ENCODE measurements at regions not wholly inside any gene's neighbourhood (a gene's known extent, or its start where the extent isn't known, plus 50 kb on each side); places are given as distances from the start of the nearest gene placed in this dataset.

DNA sequence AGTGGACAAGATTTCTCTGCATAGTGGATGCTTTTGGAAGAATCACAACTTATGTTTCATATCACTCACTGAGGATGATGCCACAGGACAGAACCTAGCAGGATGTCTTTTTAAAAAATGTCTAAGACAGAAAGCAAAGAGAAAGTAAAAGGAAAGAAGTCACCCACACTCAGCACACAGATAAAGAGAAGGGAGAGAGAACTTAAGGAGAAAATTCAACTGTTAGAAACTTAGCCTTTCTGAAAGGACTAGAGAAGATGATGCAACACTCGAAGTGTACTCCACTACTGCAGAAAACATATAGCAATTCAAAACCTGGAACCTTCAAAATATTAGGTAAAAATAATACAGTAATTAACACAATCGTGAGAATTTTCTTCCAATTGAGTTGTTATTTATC, 52.8 kb upstream of the STK26 start:
- no peak overlapping the region for H3K4me3 ChIP-seq (replicated peaks; ENCODE audit: insufficient read depth, low read length)
- no peak overlapping the region for H3K27ac ChIP-seq (replicated peaks)
- no peaks in the 10 kb centered on the region for H3K27me3 ChIP-seq (ENCODE audit: insufficient read depth, poor library complexity, severe bottlenecking)
- no peak for TF ChIP-seq GABPA (IDR thresholded peaks at IDR 0.05; ENCODE audit: low read depth)
- TF ChIP-seq POLR2AphosphoS5 (IDR thresholded peaks at IDR 0.05; ENCODE audit: low read depth): no peak
- TF ChIP-seq, protein P1, sequence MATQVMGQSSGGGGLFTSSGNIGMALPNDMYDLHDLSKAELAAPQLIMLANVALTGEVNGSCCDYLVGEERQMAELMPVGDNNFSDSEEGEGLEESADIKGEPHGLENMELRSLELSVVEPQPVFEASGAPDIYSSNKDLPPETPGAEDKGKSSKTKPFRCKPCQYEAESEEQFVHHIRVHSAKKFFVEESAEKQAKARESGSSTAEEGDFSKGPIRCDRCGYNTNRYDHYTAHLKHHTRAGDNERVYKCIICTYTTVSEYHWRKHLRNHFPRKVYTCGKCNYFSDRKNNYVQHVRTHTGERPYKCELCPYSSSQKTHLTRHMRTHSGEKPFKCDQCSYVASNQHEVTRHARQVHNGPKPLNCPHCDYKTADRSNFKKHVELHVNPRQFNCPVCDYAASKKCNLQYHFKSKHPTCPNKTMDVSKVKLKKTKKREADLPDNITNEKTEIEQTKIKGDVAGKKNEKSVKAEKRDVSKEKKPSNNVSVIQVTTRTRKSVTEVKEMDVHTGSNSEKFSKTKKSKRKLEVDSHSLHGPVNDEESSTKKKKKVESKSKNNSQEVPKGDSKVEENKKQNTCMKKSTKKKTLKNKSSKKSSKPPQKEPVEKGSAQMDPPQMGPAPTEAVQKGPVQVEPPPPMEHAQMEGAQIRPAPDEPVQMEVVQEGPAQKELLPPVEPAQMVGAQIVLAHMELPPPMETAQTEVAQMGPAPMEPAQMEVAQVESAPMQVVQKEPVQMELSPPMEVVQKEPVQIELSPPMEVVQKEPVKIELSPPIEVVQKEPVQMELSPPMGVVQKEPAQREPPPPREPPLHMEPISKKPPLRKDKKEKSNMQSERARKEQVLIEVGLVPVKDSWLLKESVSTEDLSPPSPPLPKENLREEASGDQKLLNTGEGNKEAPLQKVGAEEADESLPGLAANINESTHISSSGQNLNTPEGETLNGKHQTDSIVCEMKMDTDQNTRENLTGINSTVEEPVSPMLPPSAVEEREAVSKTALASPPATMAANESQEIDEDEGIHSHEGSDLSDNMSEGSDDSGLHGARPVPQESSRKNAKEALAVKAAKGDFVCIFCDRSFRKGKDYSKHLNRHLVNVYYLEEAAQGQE (IDR thresholded peaks at IDR 0.05; ENCODE audit: insufficient replicate concordance, low read depth): no peak
- no peak for TF ChIP-seq SPI1 (IDR thresholded peaks at IDR 0.05; ENCODE audit: borderline replicate concordance, low read depth)
- TF ChIP-seq, protein P2, sequence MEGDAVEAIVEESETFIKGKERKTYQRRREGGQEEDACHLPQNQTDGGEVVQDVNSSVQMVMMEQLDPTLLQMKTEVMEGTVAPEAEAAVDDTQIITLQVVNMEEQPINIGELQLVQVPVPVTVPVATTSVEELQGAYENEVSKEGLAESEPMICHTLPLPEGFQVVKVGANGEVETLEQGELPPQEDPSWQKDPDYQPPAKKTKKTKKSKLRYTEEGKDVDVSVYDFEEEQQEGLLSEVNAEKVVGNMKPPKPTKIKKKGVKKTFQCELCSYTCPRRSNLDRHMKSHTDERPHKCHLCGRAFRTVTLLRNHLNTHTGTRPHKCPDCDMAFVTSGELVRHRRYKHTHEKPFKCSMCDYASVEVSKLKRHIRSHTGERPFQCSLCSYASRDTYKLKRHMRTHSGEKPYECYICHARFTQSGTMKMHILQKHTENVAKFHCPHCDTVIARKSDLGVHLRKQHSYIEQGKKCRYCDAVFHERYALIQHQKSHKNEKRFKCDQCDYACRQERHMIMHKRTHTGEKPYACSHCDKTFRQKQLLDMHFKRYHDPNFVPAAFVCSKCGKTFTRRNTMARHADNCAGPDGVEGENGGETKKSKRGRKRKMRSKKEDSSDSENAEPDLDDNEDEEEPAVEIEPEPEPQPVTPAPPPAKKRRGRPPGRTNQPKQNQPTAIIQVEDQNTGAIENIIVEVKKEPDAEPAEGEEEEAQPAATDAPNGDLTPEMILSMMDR (IDR thresholded peaks at IDR 0.05; ENCODE audit: insufficient read depth, low read length): no peak
- DNase-seq (ENCODE audit: low read depth in 1 of 2, low spot score in 1 of 2): no peak
